Glutamatergic neuron (in vitro differentiated cells): ENCODE measurements at regions not wholly inside any gene's neighbourhood (a gene's known extent, or its start where the extent isn't known, plus 50 kb on each side); places are given as distances from the start of the nearest gene placed in this dataset.

Experiments
- DNase-seq: peaks from one replicate; pipeline ENCODE4 v3.0.0; 2022
- H3K27ac Mint-ChIP-seq: one replicate; pipeline ENCODE4 v1.8.0; 2020; ENCODE audit warnings: mild to moderate bottlenecking, mixed read lengths, inconsistent platforms; ENCODE audit not compliant: unreplicated experiment
- H3K27me3 Mint-ChIP-seq: one replicate; pipeline ENCODE4 v1.8.0; 2020; ENCODE audit warnings: mild to moderate bottlenecking, moderate library complexity, mixed read lengths, inconsistent platforms; ENCODE audit not compliant: unreplicated experiment
- H3K36me3 Mint-ChIP-seq: one replicate; pipeline ENCODE4 v1.8.0; 2020; ENCODE audit warnings: mild to moderate bottlenecking, mixed read lengths, inconsistent platforms; ENCODE audit not compliant: unreplicated experiment
- H3K4me1 Mint-ChIP-seq: one replicate; pipeline ENCODE4 v1.8.0; 2020; ENCODE audit warnings: mild to moderate bottlenecking, low read depth, mixed read lengths, inconsistent platforms; ENCODE audit not compliant: unreplicated experiment
- H3K4me3 Mint-ChIP-seq: one replicate; pipeline ENCODE4 v1.8.0; 2020; ENCODE audit warnings: mild to moderate bottlenecking, mixed read lengths, inconsistent platforms; ENCODE audit not compliant: unreplicated experiment
- H3K9me3 Mint-ChIP-seq: one replicate; pipeline ENCODE4 v1.8.0; 2020; ENCODE audit warnings: mild to moderate bottlenecking, moderate library complexity, mixed read lengths, inconsistent platforms; ENCODE audit not compliant: unreplicated experiment
- CTCF ChIP-seq: fragments of 200-600 bp; sonication (generic); IDR thresholded peaks from one replicate; pipeline ENCODE4 v1.5.0; 2021; ENCODE audit not compliant: partially characterized antibody, unreplicated experiment

GRCh38 chr5:34516166-34516565 is 140.0 kb upstream of the RAI14 start:
- H3K4me3 Mint-ChIP-seq, result no peak overlapping the region
- DNase-seq, result no peak
- no peaks in the 10 kb centered on the region for H3K9me3 Mint-ChIP-seq
- no peaks in the 10 kb centered on the region for H3K27me3 Mint-ChIP-seq
- no peak for TF ChIP-seq CTCF
- H3K36me3 Mint-ChIP-seq, result no peaks in the 10 kb centered on the region
- peaks cover 3% of the 10 kb centered on the region for H3K4me1 Mint-ChIP-seq
- H3K27ac Mint-ChIP-seq, result no peak overlapping the region

- H3K9me3 Mint-ChIP-seq, result no peaks in the 10 kb centered on the region
- peaks cover 3% of the 10 kb centered on the region for H3K4me1 Mint-ChIP-seq
- no peaks in the 10 kb centered on the region for H3K36me3 Mint-ChIP-seq
- no peak overlapping the region for H3K4me3 Mint-ChIP-seq
- no peak for TF ChIP-seq CTCF
- no peak overlapping the region for H3K27ac Mint-ChIP-seq
- H3K27me3 Mint-ChIP-seq, result no peaks in the 10 kb centered on the region
- no peak for DNase-seq
These were observed 139.4 kb upstream of the RAI14 start for GRCh38 chr5:34516686-34517085.

GRCh38 chr5:34517249-34517648 is 138.9 kb upstream of the RAI14 start:
- TF ChIP-seq CTCF, result no peak
- Mint-ChIP-seq H3K4me1 (peaks cover under 1% of the 10 kb centered on the region), H3K4me3 (no peak overlapping the region), H3K27me3 (no peaks in the 10 kb centered on the region), H3K36me3 (no peaks in the 10 kb centered on the region), H3K9me3 (no peaks in the 10 kb centered on the region), H3K27ac (no peak overlapping the region)
- no peak for DNase-seq

- no peaks in the 10 kb centered on the region for H3K27me3 Mint-ChIP-seq
- H3K9me3 Mint-ChIP-seq, result no peaks in the 10 kb centered on the region
- TF ChIP-seq CTCF, result no peak
- H3K4me3 Mint-ChIP-seq, result no peak overlapping the region
- no peak overlapping the region for H3K27ac Mint-ChIP-seq
- H3K4me1 Mint-ChIP-seq, result peaks cover 6% of the 10 kb centered on the region
- no peak for DNase-seq
- no peaks in the 10 kb centered on the region for H3K36me3 Mint-ChIP-seq
These were observed 136.5 kb upstream of the RAI14 start for GRCh38 chr5:34519489-34520220.

- no peak for DNase-seq
- TF ChIP-seq CTCF, result no peak
- peaks cover 6% of the 10 kb centered on the region for H3K4me1 Mint-ChIP-seq
- H3K9me3 Mint-ChIP-seq, result no peaks in the 10 kb centered on the region
- no peaks in the 10 kb centered on the region for H3K36me3 Mint-ChIP-seq
- no peaks in the 10 kb centered on the region for H3K27me3 Mint-ChIP-seq
- no peak overlapping the region for H3K27ac Mint-ChIP-seq
- no peak overlapping the region for H3K4me3 Mint-ChIP-seq
These were observed 134.4 kb upstream of the RAI14 start for GRCh38 chr5:34521628-34522290.
